HEK293 (cell line): ENCODE measurements at regions not wholly inside any gene's neighbourhood (a gene's known extent, or its start where the extent isn't known, plus 50 kb on each side); places are given as distances from the start of the nearest gene placed in this dataset.
A peak's percentile ranks its signal among the peaks of the same experiment; 100 is the strongest.

Source experiments
- CTCF ChIA-PET: fragments of 350-600 bp; formaldehyde crosslinking; extraction: SDS; loops from one replicate; lab custom pipeline; 2021; ENCODE audit warnings: antibody characterized with exemption; lab: Yijun Ruan, JAX
- POLR2A ChIA-PET: fragments of 300-600 bp; formaldehyde crosslinking; extraction: SDS; loops from one replicate; lab custom pipeline; 2020; ENCODE audit warnings: antibody characterized with exemption, inconsistent platforms; lab: Yijun Ruan, JAX
- H3K27ac ChIP-seq: fragments of 200-500 bp; sonication (Bioruptor generic); 2 replicates; pipeline ENCODE4 v1.5.1; 2014; ENCODE audit warnings: low read depth, low read length, control low read depth, inconsistent platforms; ENCODE audit errors: extremely low read depth
- H3K36me3 ChIP-seq, 2 experiments: fragments of 200-500 bp in 1 of 2; sonication (Bioruptor generic) in 1 of 2; 1 replicate in 1 of 2; 2 replicates in 1 of 2; pipeline ENCODE4 v1.5.1; 2014 to 2017; ENCODE audit warnings: inconsistent platforms in 2 of 2, low read length in 2 of 2; ENCODE audit not compliant: control insufficient read depth in 2 of 2, insufficient read depth in 1 of 2
- H3K4me1 ChIP-seq: fragments of 200-500 bp; sonication (Bioruptor generic); 2 replicates; pipeline ENCODE4 v1.5.1; 2014; ENCODE audit warnings: mild to moderate bottlenecking, low read length, inconsistent platforms; ENCODE audit not compliant: control insufficient read depth, insufficient read depth
- H3K4me3 ChIP-seq: 2 replicates; pipeline ENCODE4 v1.5.1; 2011; ENCODE audit warnings: low read depth, mild to moderate bottlenecking, control low read depth, low read length, moderate library complexity
- H3K9me3 ChIP-seq: fragments of 200-500 bp; sonication (Bioruptor generic); 2 replicates; pipeline ENCODE4 v1.5.1; 2014; ENCODE audit warnings: low read depth, low read length, inconsistent platforms; ENCODE audit not compliant: control insufficient read depth, insufficient read depth
- EGR2 ChIP-seq: fragments of 450-650 bp; formaldehyde crosslinking; IDR thresholded peaks from 2 replicates; pipeline ENCODE4 v1.5.1; 2016; ENCODE audit warnings: low read depth, missing biosample characterization, missing genetic modification characterization
- MEIS1 ChIP-seq: sonication (generic); formaldehyde crosslinking; IDR thresholded peaks from 2 replicates; pipeline ENCODE4 v1.8.1; 2022; ENCODE audit warnings: missing genetic modification reagents, mild to moderate bottlenecking, borderline replicate concordance
- MZF1 ChIP-seq: fragments of 450-650 bp; formaldehyde crosslinking; IDR thresholded peaks from 2 replicates; pipeline ENCODE4 v1.5.1; 2017; ENCODE audit warnings: missing biosample characterization, missing genetic modification characterization, borderline replicate concordance
- ZBTB20 ChIP-seq: fragments of 450-650 bp; formaldehyde crosslinking; IDR thresholded peaks from 2 replicates; pipeline ENCODE4 v1.5.1; 2016; ENCODE audit warnings: missing biosample characterization, missing genetic modification characterization
- ZFHX2 ChIP-seq: fragments of 450-650 bp; formaldehyde crosslinking; conservative IDR thresholded peaks from 2 replicates; pipeline ENCODE4 v1.5.1; 2016; ENCODE audit warnings: missing biosample characterization, missing genetic modification characterization
- ZNF121 ChIP-seq: fragments of 450-650 bp; formaldehyde crosslinking; IDR thresholded peaks from 2 replicates; pipeline ENCODE4 v1.5.1; 2016; ENCODE audit warnings: missing biosample characterization, missing genetic modification characterization
- ZNF19 ChIP-seq: fragments of 450-650 bp; formaldehyde crosslinking; IDR thresholded peaks from 2 replicates; pipeline ENCODE4; 2016; ENCODE audit warnings: missing biosample characterization, missing genetic modification characterization, low read depth
- ZNF221 ChIP-seq: fragments of 450-650 bp; formaldehyde crosslinking; IDR thresholded peaks from 2 replicates; pipeline ENCODE4 v1.5.1; 2017; ENCODE audit warnings: missing biosample characterization, missing genetic modification characterization, borderline replicate concordance
- ZNF311 ChIP-seq: fragments of 450-650 bp; formaldehyde crosslinking; IDR thresholded peaks from 2 replicates; pipeline ENCODE4 v1.5.1; 2017; ENCODE audit warnings: missing biosample characterization, missing genetic modification characterization, borderline replicate concordance
- ZNF416 ChIP-seq: fragments of 450-650 bp; formaldehyde crosslinking; IDR thresholded peaks from 2 replicates; pipeline ENCODE4 v1.5.1; 2016; ENCODE audit warnings: missing biosample characterization, missing genetic modification characterization
- ZNF48 ChIP-seq: fragments of 450-650 bp; formaldehyde crosslinking; IDR thresholded peaks from 2 replicates; pipeline ENCODE4 v1.5.1; 2016; ENCODE audit warnings: missing biosample characterization, missing genetic modification characterization
- ZNF548 ChIP-seq: fragments of 450-650 bp; formaldehyde crosslinking; IDR thresholded peaks from 2 replicates; pipeline ENCODE4 v1.5.1; 2016; ENCODE audit warnings: missing biosample characterization, missing genetic modification characterization
- ZNF629 ChIP-seq: fragments of 450-650 bp; formaldehyde crosslinking; IDR thresholded peaks from 2 replicates; pipeline ENCODE4 v1.5.1; 2017; ENCODE audit warnings: missing biosample characterization, missing genetic modification characterization
- ZNF658 ChIP-seq: fragments of 450-650 bp; formaldehyde crosslinking; IDR thresholded peaks from 2 replicates; pipeline ENCODE4; 2016; ENCODE audit warnings: missing biosample characterization, missing genetic modification characterization
- ZNF777 ChIP-seq: fragments of 450-650 bp; formaldehyde crosslinking; IDR thresholded peaks from 2 replicates; pipeline ENCODE4 v1.5.1; 2017; ENCODE audit warnings: missing biosample characterization, missing genetic modification characterization, borderline replicate concordance
- TF ChIP-seq, protein P1 (sequence below): fragments of 450-650 bp; formaldehyde crosslinking; optimal IDR thresholded peaks from 2 replicates; pipeline ENCODE3; 2016; ENCODE audit warnings: missing biosample characterization, mild to moderate bottlenecking, missing genetic modification characterization
- TF ChIP-seq, protein P2 (sequence below): fragments of 450-650 bp; formaldehyde crosslinking; IDR thresholded peaks from 2 replicates; pipeline ENCODE4 v1.5.1; 2017; ENCODE audit warnings: missing biosample characterization, missing genetic modification characterization
- TF ChIP-seq, protein P3 (sequence below): fragments of 450-650 bp; formaldehyde crosslinking; IDR thresholded peaks from 2 replicates; pipeline ENCODE4 v1.5.1; 2016; ENCODE audit warnings: missing biosample characterization, missing genetic modification characterization, low read depth
- TF ChIP-seq, protein P4 (sequence below): fragments of 450-650 bp; formaldehyde crosslinking; IDR thresholded peaks from 2 replicates; pipeline ENCODE4 v1.5.1; 2017; ENCODE audit warnings: missing biosample characterization, missing genetic modification characterization
- TF ChIP-seq, protein P5 (sequence below): fragments of 450-650 bp; IDR thresholded peaks from 2 replicates; pipeline ENCODE4 v1.5.1; 2018; ENCODE audit warnings: missing biosample characterization, missing genetic modification characterization

DNA sequence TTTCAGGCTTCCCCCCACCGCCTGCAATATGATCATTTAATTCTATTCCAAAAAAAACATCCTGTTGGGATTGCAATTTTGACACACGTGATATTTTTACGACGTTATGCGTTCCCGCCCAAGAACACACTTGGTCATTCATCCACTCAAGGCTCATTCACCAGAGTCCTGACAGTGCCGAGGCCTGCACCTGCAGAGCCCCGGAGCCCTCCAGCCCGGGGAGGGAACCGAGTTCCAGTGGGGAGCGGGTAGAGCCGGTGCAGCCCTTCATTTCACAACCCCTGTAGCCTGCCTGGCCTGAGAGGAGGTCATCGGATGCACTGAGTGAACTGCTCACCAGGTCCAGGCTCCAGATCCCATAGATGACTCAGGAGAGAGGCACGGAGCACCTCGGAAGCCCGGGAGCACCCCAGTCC is 156.0 kb upstream of the BACE2 start (continued):
- TF ChIP-seq ZNF311 = no peak
- TF ChIP-seq ZNF777 (tag by site-specific recombination) = no peak
- no peak for TF ChIP-seq ZNF19 (tag by site-specific recombination)
- TF ChIP-seq ZNF416 (tag by site-specific recombination) = no peak
- TF ChIP-seq, all 188 proteins: peak for 0

GRCh38 chr21:41012425-41012824 is 155.5 kb upstream of the BACE2 start:
- no peaks in the 10 kb centered on the region for H3K4me1 ChIP-seq
- H3K4me3 ChIP-seq = no peak overlapping the region
- no peak overlapping the region for H3K27ac ChIP-seq
- TF ChIP-seq EGR2 (tag by site-specific recombination) = peak; percentile 53; the same call in 1 of the 2 replicates
- peak; percentile 60 for TF ChIP-seq ZFHX2 (tag by site-specific recombination)
- TF ChIP-seq ZNF548 (tag by site-specific recombination) = no peak
- no peak for TF ChIP-seq MEIS1 (CRISPR knock-in tag)
- TF ChIP-seq ZNF48 (tag by site-specific recombination) = peak; percentile 72; the same call in 1 of the 2 replicates
- TF ChIP-seq ZNF121 (tag by site-specific recombination) = no peak
- TF ChIP-seq, protein P1, sequence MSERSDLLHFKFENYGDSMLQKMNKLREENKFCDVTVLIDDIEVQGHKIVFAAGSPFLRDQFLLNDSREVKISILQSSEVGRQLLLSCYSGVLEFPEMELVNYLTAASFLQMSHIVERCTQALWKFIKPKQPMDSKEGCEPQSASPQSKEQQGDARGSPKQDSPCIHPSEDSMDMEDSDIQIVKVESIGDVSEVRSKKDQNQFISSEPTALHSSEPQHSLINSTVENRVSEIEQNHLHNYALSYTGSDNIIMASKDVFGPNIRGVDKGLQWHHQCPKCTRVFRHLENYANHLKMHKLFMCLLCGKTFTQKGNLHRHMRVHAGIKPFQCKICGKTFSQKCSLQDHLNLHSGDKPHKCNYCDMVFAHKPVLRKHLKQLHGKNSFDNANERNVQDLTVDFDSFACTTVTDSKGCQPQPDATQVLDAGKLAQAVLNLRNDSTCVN (tag by site-specific recombination) = no peak
- TF ChIP-seq ZNF221 = no peak
- TF ChIP-seq, protein P2, sequence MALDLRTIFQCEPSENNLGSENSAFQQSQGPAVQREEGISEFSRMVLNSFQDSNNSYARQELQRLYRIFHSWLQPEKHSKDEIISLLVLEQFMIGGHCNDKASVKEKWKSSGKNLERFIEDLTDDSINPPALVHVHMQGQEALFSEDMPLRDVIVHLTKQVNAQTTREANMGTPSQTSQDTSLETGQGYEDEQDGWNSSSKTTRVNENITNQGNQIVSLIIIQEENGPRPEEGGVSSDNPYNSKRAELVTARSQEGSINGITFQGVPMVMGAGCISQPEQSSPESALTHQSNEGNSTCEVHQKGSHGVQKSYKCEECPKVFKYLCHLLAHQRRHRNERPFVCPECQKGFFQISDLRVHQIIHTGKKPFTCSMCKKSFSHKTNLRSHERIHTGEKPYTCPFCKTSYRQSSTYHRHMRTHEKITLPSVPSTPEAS (tag by site-specific recombination) = peak; percentile 37; the same call in 1 of the 2 replicates
- ChIA-PET CTCF (no interaction called here), POLR2A (no interaction called here)
- H3K9me3 ChIP-seq = no peaks in the 10 kb centered on the region
- no peaks in the 10 kb centered on the region for H3K36me3 ChIP-seq

DNA sequence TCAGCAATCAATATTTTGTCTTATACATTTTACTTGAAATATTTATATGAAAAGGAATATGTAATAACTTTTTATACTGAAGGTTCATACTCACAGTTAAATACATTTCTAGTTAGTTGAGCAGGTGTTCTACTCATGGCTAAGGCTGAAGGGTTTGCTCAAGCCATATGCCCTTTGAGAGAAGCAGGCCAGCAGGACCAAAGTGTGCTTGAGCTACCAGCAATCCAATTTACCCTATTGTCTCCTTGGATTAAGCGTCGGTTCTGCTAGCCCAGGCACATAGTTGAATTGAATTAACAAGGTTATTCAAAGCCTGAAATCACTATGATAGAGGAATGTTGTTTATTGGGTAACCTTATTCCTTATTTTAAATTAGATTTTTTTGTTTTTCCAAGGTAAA is 151.5 kb upstream of the BACE2 start:
- H3K36me3 ChIP-seq = no peaks in the 10 kb centered on the region
- TF ChIP-seq, protein P3, sequence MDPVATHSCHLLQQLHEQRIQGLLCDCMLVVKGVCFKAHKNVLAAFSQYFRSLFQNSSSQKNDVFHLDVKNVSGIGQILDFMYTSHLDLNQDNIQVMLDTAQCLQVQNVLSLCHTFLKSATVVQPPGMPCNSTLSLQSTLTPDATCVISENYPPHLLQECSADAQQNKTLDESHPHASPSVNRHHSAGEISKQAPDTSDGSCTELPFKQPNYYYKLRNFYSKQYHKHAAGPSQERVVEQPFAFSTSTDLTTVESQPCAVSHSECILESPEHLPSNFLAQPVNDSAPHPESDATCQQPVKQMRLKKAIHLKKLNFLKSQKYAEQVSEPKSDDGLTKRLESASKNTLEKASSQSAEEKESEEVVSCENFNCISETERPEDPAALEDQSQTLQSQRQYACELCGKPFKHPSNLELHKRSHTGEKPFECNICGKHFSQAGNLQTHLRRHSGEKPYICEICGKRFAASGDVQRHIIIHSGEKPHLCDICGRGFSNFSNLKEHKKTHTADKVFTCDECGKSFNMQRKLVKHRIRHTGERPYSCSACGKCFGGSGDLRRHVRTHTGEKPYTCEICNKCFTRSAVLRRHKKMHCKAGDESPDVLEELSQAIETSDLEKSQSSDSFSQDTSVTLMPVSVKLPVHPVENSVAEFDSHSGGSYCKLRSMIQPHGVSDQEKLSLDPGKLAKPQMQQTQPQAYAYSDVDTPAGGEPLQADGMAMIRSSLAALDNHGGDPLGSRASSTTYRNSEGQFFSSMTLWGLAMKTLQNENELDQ (tag by site-specific recombination) = no peak
- TF ChIP-seq ZBTB20 (tag by site-specific recombination) (no peak), MZF1 (tag by site-specific recombination) (no peak), ZNF629 (tag by site-specific recombination) (no peak), ZNF658 (tag by site-specific recombination) (no peak)
- TF ChIP-seq, protein P4, sequence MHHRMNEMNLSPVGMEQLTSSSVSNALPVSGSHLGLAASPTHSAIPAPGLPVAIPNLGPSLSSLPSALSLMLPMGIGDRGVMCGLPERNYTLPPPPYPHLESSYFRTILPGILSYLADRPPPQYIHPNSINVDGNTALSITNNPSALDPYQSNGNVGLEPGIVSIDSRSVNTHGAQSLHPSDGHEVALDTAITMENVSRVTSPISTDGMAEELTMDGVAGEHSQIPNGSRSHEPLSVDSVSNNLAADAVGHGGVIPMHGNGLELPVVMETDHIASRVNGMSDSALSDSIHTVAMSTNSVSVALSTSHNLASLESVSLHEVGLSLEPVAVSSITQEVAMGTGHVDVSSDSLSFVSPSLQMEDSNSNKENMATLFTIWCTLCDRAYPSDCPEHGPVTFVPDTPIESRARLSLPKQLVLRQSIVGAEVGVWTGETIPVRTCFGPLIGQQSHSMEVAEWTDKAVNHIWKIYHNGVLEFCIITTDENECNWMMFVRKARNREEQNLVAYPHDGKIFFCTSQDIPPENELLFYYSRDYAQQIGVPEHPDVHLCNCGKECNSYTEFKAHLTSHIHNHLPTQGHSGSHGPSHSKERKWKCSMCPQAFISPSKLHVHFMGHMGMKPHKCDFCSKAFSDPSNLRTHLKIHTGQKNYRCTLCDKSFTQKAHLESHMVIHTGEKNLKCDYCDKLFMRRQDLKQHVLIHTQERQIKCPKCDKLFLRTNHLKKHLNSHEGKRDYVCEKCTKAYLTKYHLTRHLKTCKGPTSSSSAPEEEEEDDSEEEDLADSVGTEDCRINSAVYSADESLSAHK (tag by site-specific recombination) = no peak
- TF ChIP-seq, protein P5, sequence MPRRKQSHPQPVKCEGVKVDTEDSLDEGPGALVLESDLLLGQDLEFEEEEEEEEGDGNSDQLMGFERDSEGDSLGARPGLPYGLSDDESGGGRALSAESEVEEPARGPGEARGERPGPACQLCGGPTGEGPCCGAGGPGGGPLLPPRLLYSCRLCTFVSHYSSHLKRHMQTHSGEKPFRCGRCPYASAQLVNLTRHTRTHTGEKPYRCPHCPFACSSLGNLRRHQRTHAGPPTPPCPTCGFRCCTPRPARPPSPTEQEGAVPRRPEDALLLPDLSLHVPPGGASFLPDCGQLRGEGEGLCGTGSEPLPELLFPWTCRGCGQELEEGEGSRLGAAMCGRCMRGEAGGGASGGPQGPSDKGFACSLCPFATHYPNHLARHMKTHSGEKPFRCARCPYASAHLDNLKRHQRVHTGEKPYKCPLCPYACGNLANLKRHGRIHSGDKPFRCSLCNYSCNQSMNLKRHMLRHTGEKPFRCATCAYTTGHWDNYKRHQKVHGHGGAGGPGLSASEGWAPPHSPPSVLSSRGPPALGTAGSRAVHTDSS (tag by site-specific recombination) = no peak
- TF ChIP-seq, all 188 proteins: peak for 0
- Histone ChIP-seq H3K27ac (no peak overlapping the region), H3K4me3 (no peak overlapping the region), H3K4me1 (no peaks in the 10 kb centered on the region), H3K9me3 (no peaks in the 10 kb centered on the region; the same call in 1 of the 2 replicates)
- ChIA-PET POLR2A (no interaction called here), CTCF (no interaction called here)
